Prostate gland (tissue), 2 donors: ENCODE measurements at regions not wholly inside any gene's neighbourhood (a gene's known extent, or its start where the extent isn't known, plus 50 kb on each side); places are given as distances from the start of the nearest gene placed in this dataset.
"Not testable (repeated sequence)": the region's sequence is repeated elsewhere in the genome, so short reads cannot be mapped to it uniquely, and the experiment has no call there.

ENCODE experiments used
- DNase-seq: peaks from one replicate; pipeline ENCODE4 v3.0.0-alpha.2; 2019; ENCODE audit warnings: low spot score
- H3K27ac ChIP-seq, 2 donors: fragments of 200-600 bp; sonication (generic); 2 replicates each; pipeline ENCODE4 v1.5.1; 2017 to 2019
- H3K27me3 ChIP-seq: fragments of 200-600 bp; sonication (generic); replicated peaks from 2 replicates; pipeline ENCODE4 v1.5.1; 2019; ENCODE audit not compliant: insufficient read depth
- H3K36me3 ChIP-seq, 2 donors: fragments of 200-600 bp; sonication (generic); 1 replicate in 1 of 2; 2 replicates in 1 of 2; pipeline versions ENCODE4 v1.5.1 to v1.8.1; 2017 to 2019
- H3K4me1 ChIP-seq: fragments of 200-600 bp; sonication (generic); replicated peaks from 2 replicates; pipeline ENCODE4 v1.5.1; 2019
- H3K4me3 ChIP-seq, 2 donors: fragments of 200-600 bp; sonication (generic); 2 replicates each; pipeline ENCODE4 v1.5.1; 2017 to 2019
- H3K9me3 ChIP-seq: fragments of 200-600 bp; sonication (generic); 2 replicates; pipeline ENCODE4 v1.5.1; 2017
- POLR2A ChIP-seq: fragments of 450-650 bp; IDR thresholded peaks from one replicate; pipeline ENCODE4 v1.6.1; 2016; ENCODE audit warnings: antibody characterized with exemption, mild to moderate bottlenecking
- POLR2AphosphoS5 ChIP-seq: sonication (generic); formaldehyde crosslinking; IDR thresholded peaks from one replicate; pipeline ENCODE4 v1.6.1; 2017; ENCODE audit warnings: antibody characterized with exemption
- WGBS: methylation state at CpG from one replicate; pipeline ENCODE4 v1.1.5; 2018; 5-methylcytosine and 5-hydroxymethylcytosine counted together
- intact Hi-C: fragments of 100-400 bp; cut with DNase I; formaldehyde crosslinking; loops from one replicate; pipeline ENCODE4 v1.14.2; 2022
- TF ChIP-seq, protein P1 (sequence below), 4 experiments: fragments of 200-600 bp in 2 of 4; fragments of 450-650 bp in 2 of 4; sonication (generic) in 2 of 4; IDR thresholded peaks; 1 replicate in 3 of 4; 2 replicates in 1 of 4; pipeline ENCODE4 v1.5.1; 2016 to 2019; ENCODE audit warnings: antibody characterized with exemption in 4 of 4, mild to moderate bottlenecking in 2 of 4, moderate library complexity in 2 of 4

DNA sequence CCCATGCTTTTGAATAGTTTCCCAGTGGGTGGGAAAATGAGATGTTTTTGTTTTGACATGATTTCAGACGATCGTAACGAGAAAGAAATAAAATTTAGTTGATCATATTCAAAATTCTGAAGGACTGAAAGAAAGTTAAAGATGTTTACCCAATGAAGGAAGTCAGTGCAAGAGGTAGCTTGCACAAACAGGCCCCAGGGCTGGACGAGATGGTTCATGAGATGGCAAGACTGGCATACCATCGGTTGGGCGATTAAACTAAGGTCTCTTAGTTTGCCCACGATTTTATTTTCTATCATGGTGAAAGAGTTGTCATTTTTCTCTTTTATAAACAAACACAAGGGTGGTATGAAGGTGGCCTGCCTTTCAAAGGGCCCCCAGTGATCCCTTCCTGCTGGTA is 124.5 kb upstream of the TBX5 start:
- H3K36me3 ChIP-seq, result no peaks in the 10 kb centered on the region
- H3K9me3 ChIP-seq, result no peaks in the 10 kb centered on the region
- no peaks in the 10 kb centered on the region for H3K27me3 ChIP-seq
- intact Hi-C loops, result no loop called here
- WGBS, result 45% methylated on average over 7 of the region's 7 CpGs
- H3K4me3 ChIP-seq, result no peak overlapping the region
- no peaks in the 10 kb centered on the region for H3K4me1 ChIP-seq
- H3K27ac ChIP-seq, result no peak overlapping the region
- TF ChIP-seq POLR2AphosphoS5 (no peak), POLR2A (no peak)
- TF ChIP-seq, protein P1, sequence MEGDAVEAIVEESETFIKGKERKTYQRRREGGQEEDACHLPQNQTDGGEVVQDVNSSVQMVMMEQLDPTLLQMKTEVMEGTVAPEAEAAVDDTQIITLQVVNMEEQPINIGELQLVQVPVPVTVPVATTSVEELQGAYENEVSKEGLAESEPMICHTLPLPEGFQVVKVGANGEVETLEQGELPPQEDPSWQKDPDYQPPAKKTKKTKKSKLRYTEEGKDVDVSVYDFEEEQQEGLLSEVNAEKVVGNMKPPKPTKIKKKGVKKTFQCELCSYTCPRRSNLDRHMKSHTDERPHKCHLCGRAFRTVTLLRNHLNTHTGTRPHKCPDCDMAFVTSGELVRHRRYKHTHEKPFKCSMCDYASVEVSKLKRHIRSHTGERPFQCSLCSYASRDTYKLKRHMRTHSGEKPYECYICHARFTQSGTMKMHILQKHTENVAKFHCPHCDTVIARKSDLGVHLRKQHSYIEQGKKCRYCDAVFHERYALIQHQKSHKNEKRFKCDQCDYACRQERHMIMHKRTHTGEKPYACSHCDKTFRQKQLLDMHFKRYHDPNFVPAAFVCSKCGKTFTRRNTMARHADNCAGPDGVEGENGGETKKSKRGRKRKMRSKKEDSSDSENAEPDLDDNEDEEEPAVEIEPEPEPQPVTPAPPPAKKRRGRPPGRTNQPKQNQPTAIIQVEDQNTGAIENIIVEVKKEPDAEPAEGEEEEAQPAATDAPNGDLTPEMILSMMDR (IDR thresholded peaks at IDR 0.05), result no peak
- DNase-seq, result no peak

- H3K9me3 ChIP-seq, result no peaks in the 10 kb centered on the region
- intact Hi-C loops, result no loop called here
- TF ChIP-seq POLR2AphosphoS5 (no peak), POLR2A (no peak)
- TF ChIP-seq, protein P1 (IDR thresholded peaks at IDR 0.05), result no peak
- H3K27me3 ChIP-seq, result no peaks in the 10 kb centered on the region
- 63% methylated on average over 2 of the region's 2 CpGs for WGBS
- H3K27ac ChIP-seq, result no peak overlapping the region
- H3K36me3 ChIP-seq, result no peaks in the 10 kb centered on the region
- no peak for DNase-seq
- H3K4me1 ChIP-seq, result no peaks in the 10 kb centered on the region
- H3K4me3 ChIP-seq, result no peak overlapping the region
Measured at GRCh38 chr12:114529966-114530365, 124.0 kb upstream of the TBX5 start.

DNA sequence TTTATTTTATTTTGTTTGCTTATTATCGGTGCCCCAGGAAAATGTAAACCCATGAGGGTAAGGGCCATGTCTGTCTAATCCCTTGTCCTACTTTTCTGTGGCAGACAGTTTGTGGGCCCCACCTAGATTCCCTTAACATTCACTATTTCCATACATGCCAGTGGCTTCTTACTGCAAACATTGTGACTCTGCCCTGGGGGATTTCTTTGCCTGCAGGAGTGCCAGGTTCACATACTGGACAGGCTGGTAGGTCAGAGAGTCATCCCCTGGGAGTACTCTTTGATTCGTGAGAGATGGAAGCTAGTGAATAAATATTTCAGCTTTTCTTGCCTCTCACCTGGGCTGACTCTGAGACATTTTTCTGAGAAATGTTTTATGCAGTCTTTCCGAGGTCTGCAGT is 122.8 kb upstream of the TBX5 start:
- H3K4me1 ChIP-seq, result no peaks in the 10 kb centered on the region
- no peak for TF ChIP-seq POLR2A
- TF ChIP-seq, protein P1 (IDR thresholded peaks at IDR 0.05), result no peak
- TF ChIP-seq POLR2AphosphoS5, result no peak
- H3K36me3 ChIP-seq, result no peaks in the 10 kb centered on the region
- no peak overlapping the region for H3K4me3 ChIP-seq
- no peak for DNase-seq
- intact Hi-C loops, result no loop called here
- no peak overlapping the region for H3K27ac ChIP-seq
- H3K27me3 ChIP-seq, result no peaks in the 10 kb centered on the region
- H3K9me3 ChIP-seq, result no peaks in the 10 kb centered on the region
- 28% methylated on average over 3 of the region's 3 CpGs for WGBS

- intact Hi-C loops, DNase-seq, H3K4me1 ChIP-seq, H3K36me3 ChIP-seq, H3K4me3 ChIP-seq, H3K9me3 ChIP-seq, H3K27me3 ChIP-seq, H3K27ac ChIP-seq: not testable (repeated sequence)
- 87% methylated on average over 2 of the region's 2 CpGs for WGBS
Measured at GRCh38 chr12:114521160-114521559, 115.2 kb upstream of the TBX5 start.

DNA sequence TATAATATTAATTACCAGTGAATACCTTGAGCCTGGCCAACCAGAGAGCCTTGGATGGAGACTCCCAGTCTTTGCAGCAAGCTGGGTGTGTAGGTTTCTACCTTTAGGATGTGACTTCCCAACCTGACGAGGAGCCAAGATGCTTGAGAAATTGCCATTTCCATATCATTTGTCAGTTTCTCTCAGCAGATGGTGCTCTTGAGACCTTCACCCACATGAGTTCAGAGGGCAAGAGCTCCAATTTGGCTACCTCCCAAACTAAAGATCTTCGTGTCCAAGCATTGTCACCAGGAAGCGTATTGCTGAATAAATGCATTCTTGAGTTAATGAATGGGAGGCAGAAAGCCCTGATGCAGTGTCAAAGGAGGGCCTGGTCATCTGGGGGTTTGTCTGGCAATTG is 106.4 kb upstream of the TBX5 start:
- no peaks in the 10 kb centered on the region for H3K27me3 ChIP-seq
- H3K36me3 ChIP-seq, result no peaks in the 10 kb centered on the region
- no peak for DNase-seq
- intact Hi-C loops, result no loop called here
- H3K9me3 ChIP-seq, result no peaks in the 10 kb centered on the region
- no peak overlapping the region for H3K27ac ChIP-seq
- no peak overlapping the region for H3K4me3 ChIP-seq
- WGBS, result 61% methylated on average over 3 of the region's 3 CpGs
- no peaks in the 10 kb centered on the region for H3K4me1 ChIP-seq
- TF ChIP-seq POLR2A, result no peak
- TF ChIP-seq POLR2AphosphoS5, result no peak
- TF ChIP-seq, protein P1 (IDR thresholded peaks at IDR 0.05), result no peak
